H9 (cell line): ENCODE measurements at regions not wholly inside any gene's neighbourhood (a gene's known extent, or its start where the extent isn't known, plus 50 kb on each side); places are given as distances from the start of the nearest gene placed in this dataset.

Experiments used
- DNase-seq: peaks from one replicate; pipeline ENCODE4 v3.0.0-alpha.2; 2017
- H2AFZ ChIP-seq: one replicate; pipeline ENCODE4 v1.6.1; 2013; ENCODE audit warnings: mild to moderate bottlenecking, low read length, control low read depth, moderate library complexity
- H2AK5ac ChIP-seq: 2 replicates; pipeline ENCODE4 v1.6.1; 2013; ENCODE audit warnings: low read length, control low read depth, mixed read lengths; ENCODE audit not compliant: insufficient read length
- H2BK120ac ChIP-seq: one replicate; pipeline ENCODE4 v1.6.1; 2013; ENCODE audit warnings: low read depth, mild to moderate bottlenecking, low read length, control low read depth, inconsistent platforms; ENCODE audit not compliant: poor library complexity, severe bottlenecking
- H2BK12ac ChIP-seq: 2 replicates; pipeline ENCODE4 v1.6.1; 2013; ENCODE audit warnings: low read length, control low read depth, mixed read lengths, low read depth; ENCODE audit not compliant: insufficient read length
- H2BK15ac ChIP-seq: 2 replicates; pipeline ENCODE4 v1.6.1; 2013; ENCODE audit warnings: low read depth, low read length, control low read depth
- H2BK20ac ChIP-seq: one replicate; pipeline ENCODE4 v1.6.1; 2013; ENCODE audit warnings: low read depth, mild to moderate bottlenecking, low read length, control low read depth, inconsistent platforms; ENCODE audit not compliant: poor library complexity, severe bottlenecking
- H2BK5ac ChIP-seq: 2 replicates; pipeline ENCODE4 v1.6.1; 2013; ENCODE audit warnings: low read length, control low read depth, mixed read lengths; ENCODE audit not compliant: insufficient read length
- H3K14ac ChIP-seq: 2 replicates; pipeline ENCODE4 v1.6.1; 2013; ENCODE audit warnings: low read length, control low read depth; ENCODE audit not compliant: insufficient read depth
- H3K18ac ChIP-seq: 2 replicates; pipeline ENCODE4 v1.6.1; 2013; ENCODE audit warnings: low read depth, mild to moderate bottlenecking, mixed read lengths, low read length, control low read depth; ENCODE audit not compliant: insufficient read length
- H3K23ac ChIP-seq: 2 replicates; pipeline ENCODE4 v1.6.1; 2013; ENCODE audit warnings: low read length, control low read depth, mixed read lengths, low read depth; ENCODE audit not compliant: insufficient read length
- H3K23me2 ChIP-seq: 2 replicates; pipeline ENCODE4 v1.6.1; 2013; ENCODE audit warnings: low read depth, mild to moderate bottlenecking, mixed read lengths, low read length, control low read depth; ENCODE audit not compliant: insufficient read length, poor library complexity, severe bottlenecking
- H3K27ac ChIP-seq: 2 replicates; pipeline ENCODE4 v1.5.1; 2013; ENCODE audit warnings: low read length, control low read depth, mixed read lengths, low read depth; ENCODE audit not compliant: insufficient read length
- H3K27me3 ChIP-seq: 2 replicates; pipeline ENCODE4 v1.6.1; 2013; ENCODE audit warnings: low read length, control low read depth, inconsistent platforms; ENCODE audit not compliant: insufficient read depth
- H3K4ac ChIP-seq: 2 replicates; pipeline ENCODE4 v1.6.1; 2013; ENCODE audit warnings: low read depth, mild to moderate bottlenecking, control low read depth, inconsistent platforms, low read length, moderate library complexity
- H3K4me1 ChIP-seq: 2 replicates; pipeline ENCODE4 v1.6.1; 2013; ENCODE audit warnings: low read length, control low read depth, inconsistent platforms; ENCODE audit not compliant: insufficient read depth
- H3K4me2 ChIP-seq: 2 replicates; pipeline ENCODE4 v1.6.1; 2013; ENCODE audit warnings: low read length, control low read depth, mixed read lengths; ENCODE audit not compliant: insufficient read length, insufficient read depth
- H3K56ac ChIP-seq: 2 replicates; pipeline ENCODE4 v1.6.1; 2013; ENCODE audit warnings: low read depth, mild to moderate bottlenecking, mixed read lengths, low read length, control low read depth; ENCODE audit not compliant: insufficient read length
- H3K79me1 ChIP-seq: 2 replicates; pipeline ENCODE4 v1.6.1; 2013; ENCODE audit warnings: low read depth, mild to moderate bottlenecking, moderate library complexity, low read length, control low read depth, inconsistent platforms; ENCODE audit not compliant: insufficient read depth, poor library complexity, severe bottlenecking
- H3K79me2 ChIP-seq: 2 replicates; pipeline ENCODE4 v1.6.1; 2013; ENCODE audit warnings: low read length, control low read depth, inconsistent platforms; ENCODE audit not compliant: insufficient read depth
- H3K9ac ChIP-seq: 2 replicates; pipeline ENCODE4 v1.6.1; 2013; ENCODE audit warnings: low read length, control low read depth, mixed read lengths; ENCODE audit not compliant: insufficient read length; ENCODE audit errors: extremely low read depth
- H3K9me3 ChIP-seq: one replicate; pipeline ENCODE4 v1.6.1; 2013; ENCODE audit warnings: low read depth, low read length, inconsistent platforms; ENCODE audit not compliant: control insufficient read depth
- H3T11ph ChIP-seq: one replicate; pipeline ENCODE4 v1.6.1; 2013; ENCODE audit warnings: mild to moderate bottlenecking, low read length, control low read depth, inconsistent platforms
- H4K20me1 ChIP-seq: one replicate; pipeline ENCODE4 v1.6.1; 2013; ENCODE audit not compliant: control insufficient read depth, insufficient read length, insufficient read depth
- H4K5ac ChIP-seq: 2 replicates; pipeline ENCODE4 v1.6.1; 2013; ENCODE audit warnings: low read depth, mild to moderate bottlenecking, mixed read lengths, low read length, control low read depth; ENCODE audit not compliant: insufficient read length
- H4K8ac ChIP-seq: replicated peaks from 2 replicates; pipeline ENCODE4 v1.6.1; 2013; ENCODE audit warnings: low read length, control low read depth, mixed read lengths, low read depth; ENCODE audit not compliant: insufficient read length
- H4K91ac ChIP-seq: 2 replicates; pipeline ENCODE4 v1.6.1; 2013; ENCODE audit warnings: low read depth, mild to moderate bottlenecking, moderate library complexity, mixed read lengths, low read length, control low read depth; ENCODE audit not compliant: insufficient read length
- H3K27ac Mint-ChIP-seq, 3 experiments: 2 replicates in 2 of 3; 3 replicates in 1 of 3; pipeline ENCODE4 v1.8.0; 2020 to 2021; ENCODE audit warnings: mixed read lengths in 3 of 3, mild to moderate bottlenecking in 1 of 3, moderate library complexity in 1 of 3
- H3K27me3 Mint-ChIP-seq: 2 replicates; pipeline ENCODE4 v1.8.0; 2021; ENCODE audit warnings: low read depth, mild to moderate bottlenecking, moderate library complexity, mixed read lengths
- H3K36me3 Mint-ChIP-seq, 3 experiments: 2 replicates in 2 of 3; 3 replicates in 1 of 3; pipeline ENCODE4 v1.8.0; 2020 to 2021; ENCODE audit warnings: low read depth in 3 of 3, mixed read lengths in 3 of 3; ENCODE audit not compliant: insufficient read depth in 1 of 3
- H3K4me1 Mint-ChIP-seq, 2 experiments: 2 replicates each; pipeline ENCODE4 v1.8.0; 2020; ENCODE audit warnings: mixed read lengths in 2 of 2
- H3K4me3 Mint-ChIP-seq, 2 experiments: 2 replicates in 1 of 2; 3 replicates in 1 of 2; pipeline ENCODE4 v1.8.0; 2020 to 2021; ENCODE audit warnings: mild to moderate bottlenecking in 2 of 2, mixed read lengths in 2 of 2, moderate library complexity in 1 of 2
- H3K9me3 Mint-ChIP-seq, 2 experiments: 2 replicates in 1 of 2; 3 replicates in 1 of 2; pipeline ENCODE4 v1.8.0; 2020; ENCODE audit warnings: mild to moderate bottlenecking in 2 of 2, mixed read lengths in 2 of 2, moderate library complexity in 1 of 2
- CTCF ChIP-seq: fragments of 200-600 bp; sonication (generic); conservative IDR thresholded peaks from 3 replicates; pipeline ENCODE4 v1.8.0; 2021; ENCODE audit warnings: antibody characterized with exemption, mild to moderate bottlenecking

- H2AFZ ChIP-seq: no peak overlapping the region
- H3K4me1 Mint-ChIP-seq: no peaks in the 10 kb centered on the region
These were observed 434.2 kb upstream of the CCDC54 start for GRCh38 chr3:106943071-106943470.

More at GRCh38 chr3:106943071-106943470, 434.2 kb upstream of the CCDC54 start:
- H4K5ac ChIP-seq: no peak overlapping the region
- H3K18ac ChIP-seq: no peak overlapping the region
- no peaks in the 10 kb centered on the region for H4K20me1 ChIP-seq
- no peak overlapping the region for H2BK20ac ChIP-seq
- H3K9ac ChIP-seq: no peak overlapping the region
- no peak overlapping the region for H3K56ac ChIP-seq
- Mint-ChIP-seq H3K27me3 (no peaks in the 10 kb centered on the region), H3K36me3 (peaks cover 5 to 29% (median 8%) of the 10 kb centered on the region in 3 experiments), H3K4me3 (no peak overlapping the region), H3K9me3 (peaks cover 15% of the 10 kb centered on the region in 2 experiments), H3K27ac (no peak overlapping the region; a peak in 1 of 7 replicates)
- no peak overlapping the region for H2BK120ac ChIP-seq
- H3K14ac ChIP-seq: no peak overlapping the region
- no peak overlapping the region for H4K8ac ChIP-seq
- no peak for DNase-seq
- H3K23ac ChIP-seq: no peak overlapping the region
- H3K9me3 ChIP-seq: no peaks in the 10 kb centered on the region
- no peak overlapping the region for H3T11ph ChIP-seq
- no peak overlapping the region for H2BK12ac ChIP-seq
- no peak overlapping the region for H3K27ac ChIP-seq
- no peak overlapping the region for H4K91ac ChIP-seq
- H3K4me1 ChIP-seq: no peaks in the 10 kb centered on the region
- H3K27me3 ChIP-seq: no peaks in the 10 kb centered on the region
- H3K23me2 ChIP-seq: no peaks in the 10 kb centered on the region
- no peak for TF ChIP-seq CTCF
- H2BK15ac ChIP-seq: no peak overlapping the region
- no peaks in the 10 kb centered on the region for H3K79me2 ChIP-seq
- no peak overlapping the region for H3K4ac ChIP-seq
- H3K79me1 ChIP-seq: no peaks in the 10 kb centered on the region
- no peak overlapping the region for H3K4me2 ChIP-seq
- no peak overlapping the region for H2BK5ac ChIP-seq
- no peak overlapping the region for H2AK5ac ChIP-seq
